H4 (cell line): ENCODE measurements at regions not wholly inside any gene's neighbourhood (a gene's known extent, or its start where the extent isn't known, plus 50 kb on each side); places are given as distances from the start of the nearest gene placed in this dataset.
A peak's percentile ranks its signal among the peaks of the same experiment; 100 is the strongest.
"Not testable (repeated sequence)": the region's sequence is repeated elsewhere in the genome, so short reads cannot be mapped to it uniquely, and the experiment has no call there.

ENCODE experiments used
- DNase-seq: peaks from one replicate; pipeline ENCODE4 v3.0.0-alpha.2; 2015; ENCODE audit warnings: low spot score

DNA sequence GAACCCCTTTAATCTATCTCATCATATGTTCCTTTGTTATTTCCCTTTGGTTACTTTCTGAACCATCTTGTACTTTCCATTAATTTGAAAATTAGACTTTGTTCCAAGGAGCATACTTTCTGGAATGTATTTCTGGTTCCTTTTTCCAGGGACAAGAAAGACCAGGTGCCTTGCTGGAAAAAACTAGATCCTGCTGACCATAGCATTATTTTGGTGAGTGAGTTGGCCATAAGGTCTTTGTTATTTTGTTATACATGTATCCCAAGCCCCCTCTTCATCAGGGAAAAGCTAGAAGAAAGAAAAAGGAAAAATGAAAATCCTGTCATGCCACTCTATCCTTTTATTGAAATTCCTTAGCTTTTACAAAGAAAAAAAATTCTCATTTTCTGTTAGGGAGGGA lies 228.1 kb upstream of the TFPI start:
- no peak for DNase-seq

DNA sequence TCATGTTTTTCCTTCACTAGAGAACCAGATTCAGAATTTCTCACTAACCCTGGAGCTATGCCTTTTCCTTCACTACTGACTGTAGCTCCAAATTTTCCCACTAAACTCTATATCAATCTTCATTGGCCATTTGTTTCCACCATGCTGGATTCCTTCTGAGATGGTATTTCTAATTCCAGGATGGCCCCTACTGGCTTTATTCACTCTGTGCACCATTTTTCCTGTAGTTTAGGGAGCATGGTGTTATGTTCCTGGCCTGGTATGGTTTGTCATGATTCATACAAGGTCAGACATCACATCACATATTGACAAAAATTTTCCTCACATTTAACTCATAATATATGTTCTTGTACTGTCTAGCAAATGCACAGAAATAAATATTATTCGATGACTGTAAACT lies 229.2 kb upstream of the TFPI start:
- no peak for DNase-seq

DNA sequence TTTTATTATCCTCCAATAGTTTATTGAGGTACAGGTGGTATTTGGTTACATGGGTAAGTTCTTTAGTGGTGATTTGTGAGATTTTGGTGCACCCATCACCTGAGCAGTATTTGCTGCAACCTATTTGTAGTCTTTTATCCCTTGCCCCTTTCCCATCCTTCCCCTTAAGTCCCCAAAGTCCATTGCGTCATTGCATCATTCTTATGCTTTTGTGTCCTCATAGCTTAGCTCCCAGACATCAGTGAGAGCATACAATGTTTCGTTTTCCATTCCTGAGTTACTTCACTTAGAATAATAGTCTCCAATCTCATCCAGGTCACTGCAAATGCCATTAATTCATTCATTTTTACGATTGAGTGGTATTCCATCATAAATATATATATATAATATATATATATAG lies 229.9 kb upstream of the TFPI start:
- DNase-seq, result not testable (repeated sequence)

DNA sequence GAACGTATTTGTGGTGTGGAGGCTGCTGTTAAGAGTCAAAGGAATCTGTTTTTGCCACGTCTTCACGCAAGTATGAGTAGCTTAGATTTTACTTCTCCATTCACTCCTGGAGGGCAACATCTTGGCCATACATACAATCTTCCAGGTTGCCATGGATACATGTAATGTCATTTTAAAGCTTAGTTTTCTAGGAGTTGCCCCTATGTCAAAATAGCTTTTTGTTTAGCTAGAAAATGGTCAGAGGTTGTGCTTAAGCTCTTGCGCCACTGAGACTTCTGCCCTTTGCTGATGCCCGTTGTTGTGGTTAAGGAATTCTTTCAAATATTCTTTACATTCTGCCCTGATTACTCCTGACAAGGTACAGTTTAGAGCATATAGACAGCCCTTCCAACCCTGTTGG lies 245.4 kb upstream of the TFPI start:
- no peak for DNase-seq

DNA sequence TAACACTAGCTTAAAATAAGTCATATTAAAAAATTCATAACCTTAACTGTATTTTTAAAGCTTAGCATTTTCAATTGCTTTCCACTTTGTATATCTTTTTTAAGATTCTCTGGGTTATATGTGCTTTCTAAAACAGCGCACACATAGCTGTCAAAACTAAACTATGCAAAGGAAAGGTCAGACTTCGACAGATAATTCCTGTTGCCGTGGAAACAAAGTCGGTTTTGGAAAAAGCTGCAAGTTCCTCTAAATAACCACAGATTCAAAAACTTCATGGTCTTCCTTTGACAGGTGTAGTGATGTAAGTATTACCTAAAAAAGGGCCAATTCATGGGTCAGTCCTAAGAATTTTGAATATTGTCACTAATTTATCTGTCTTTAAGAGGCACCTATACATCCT lies 249.6 kb upstream of the TFPI start:
- DNase-seq, result no peak

DNA sequence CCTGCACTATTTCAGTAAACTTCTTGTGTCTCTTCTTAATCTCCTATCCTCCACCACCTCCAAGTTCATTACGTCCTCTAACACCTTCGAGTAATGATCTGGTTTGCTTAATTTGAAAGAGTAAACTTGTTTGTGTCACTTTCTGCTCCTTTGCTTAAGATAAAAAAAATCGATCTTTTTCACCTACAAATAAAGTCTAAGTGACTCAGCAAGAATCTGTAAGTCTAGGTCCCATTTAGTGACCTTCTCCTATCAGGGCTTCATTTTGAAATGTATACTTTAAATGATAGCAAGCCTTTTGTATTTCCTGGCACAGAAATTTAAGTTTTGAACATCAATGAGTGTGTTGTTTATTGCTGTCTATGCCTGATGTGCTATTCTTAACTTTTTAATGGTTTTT lies 260.9 kb upstream of the TFPI start:
- DNase-seq, result no peak

DNA sequence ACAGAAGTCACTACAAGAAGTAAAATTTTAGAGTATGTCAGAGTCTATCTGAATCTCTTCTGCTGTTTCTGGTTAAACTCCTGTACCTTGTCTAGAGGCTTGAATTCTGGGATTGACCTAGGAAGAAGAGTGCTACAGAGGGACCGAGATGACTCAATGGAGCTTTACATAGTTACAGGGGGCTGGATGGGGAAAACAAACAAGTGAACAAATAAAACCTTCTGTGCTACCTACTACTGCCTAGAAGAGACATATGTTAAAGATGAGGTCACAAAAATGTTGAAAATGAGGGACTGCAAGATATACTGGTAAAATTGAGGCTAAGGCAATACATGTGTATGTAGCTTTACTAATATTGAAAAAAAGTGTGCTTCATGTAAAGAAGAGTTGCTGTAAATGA lies 265.4 kb upstream of the TFPI start:
- DNase-seq, result no peak

DNA sequence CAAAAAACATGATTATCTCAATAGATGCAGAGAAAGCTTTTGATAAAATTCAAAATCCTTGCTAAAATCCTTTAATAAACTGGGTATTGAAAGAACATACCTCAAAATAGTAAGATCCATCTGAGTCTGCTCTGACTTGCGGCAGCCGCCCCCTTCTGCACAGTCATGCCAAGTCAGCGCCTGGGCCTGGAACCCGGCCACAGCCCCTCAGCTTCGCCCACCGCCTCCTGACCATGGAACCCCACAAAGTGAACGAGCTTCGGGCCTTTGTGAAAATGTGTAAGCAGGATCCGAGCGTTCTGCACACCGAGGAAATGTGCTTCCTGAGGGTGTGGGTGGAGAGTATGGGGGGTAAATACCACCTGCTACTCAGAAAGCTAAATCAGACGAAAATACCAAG lies 270.9 kb upstream of the TFPI start:
- no peak for DNase-seq

DNA sequence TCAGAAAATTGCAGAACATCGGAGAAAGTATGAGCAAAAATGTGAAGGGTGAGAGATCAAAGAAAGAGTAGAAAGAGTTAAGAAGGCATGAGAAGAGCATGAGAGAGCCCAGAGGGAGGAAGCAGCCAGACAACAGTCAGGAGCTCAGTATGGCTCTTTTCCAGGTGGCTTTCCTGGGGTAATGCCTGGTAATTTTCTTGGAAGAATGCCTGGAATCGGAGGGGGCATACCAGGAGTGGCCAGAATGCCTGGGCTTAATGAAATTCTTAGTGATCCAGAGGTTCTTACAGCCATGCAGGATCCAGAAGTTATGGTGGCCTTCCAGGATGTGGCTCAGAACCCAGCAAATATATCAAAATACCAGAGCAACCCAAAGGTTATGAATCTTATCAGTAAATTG lies 271.8 kb upstream of the TFPI start:
- peak; percentile 57 for DNase-seq

DNA sequence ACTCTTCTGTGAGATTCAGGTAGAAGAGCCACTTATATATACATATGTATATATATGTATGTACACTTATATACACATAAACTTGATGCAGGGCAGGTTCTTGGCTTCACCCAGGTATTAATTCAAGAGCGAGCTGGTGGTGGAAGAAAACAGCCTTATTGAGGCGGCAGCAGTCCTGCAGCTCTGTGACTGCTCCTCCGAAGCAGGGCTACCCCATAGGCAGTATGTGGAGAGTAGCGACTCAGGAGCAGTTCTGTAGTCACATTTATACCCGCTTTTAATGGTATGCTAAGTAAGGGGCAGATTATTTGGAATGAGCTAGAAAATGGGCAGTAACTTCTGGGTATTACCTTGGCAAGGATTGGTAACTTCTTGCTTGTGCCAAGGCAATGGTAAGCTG lies 280.6 kb upstream of the TFPI start:
- no peak for DNase-seq

DNA sequence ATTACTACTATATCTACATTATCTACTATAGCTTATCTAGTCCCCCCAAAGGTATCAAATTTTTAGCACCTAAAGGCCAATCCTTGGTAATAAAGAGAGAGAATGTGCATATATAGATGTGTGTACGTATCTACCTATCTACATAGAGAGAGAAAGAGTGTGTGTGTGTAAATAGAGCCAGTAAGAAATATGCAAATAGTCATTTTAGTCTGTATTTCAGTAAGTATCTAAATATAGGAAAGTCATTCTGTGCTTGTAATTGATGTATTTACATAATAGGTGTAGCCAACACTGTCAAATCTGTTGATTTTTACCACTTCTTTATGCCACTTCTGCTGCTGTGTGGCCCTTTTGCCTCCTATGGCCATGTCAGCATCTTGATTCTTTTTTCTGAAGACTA lies 284.5 kb upstream of the TFPI start:
- DNase-seq, result no peak

DNA sequence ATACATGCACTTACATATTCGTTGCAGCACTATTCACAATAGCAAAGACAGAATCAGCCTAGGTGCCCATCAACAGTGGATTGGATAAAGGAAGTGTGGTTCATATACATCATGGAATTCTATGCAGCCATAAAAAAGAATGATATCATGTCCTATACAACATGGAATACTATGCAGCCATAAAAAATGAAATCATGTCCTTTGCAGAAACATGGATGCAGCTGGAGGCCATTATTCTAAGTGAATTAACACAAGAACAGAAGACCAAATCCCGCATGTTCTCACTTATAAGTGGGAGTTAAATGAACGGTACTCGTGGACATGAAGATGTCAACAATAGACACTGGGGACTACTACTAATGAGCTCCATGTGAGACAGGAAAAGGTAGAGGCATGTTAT lies 288.1 kb upstream of the TFPI start:
- DNase-seq, result no peak

DNA sequence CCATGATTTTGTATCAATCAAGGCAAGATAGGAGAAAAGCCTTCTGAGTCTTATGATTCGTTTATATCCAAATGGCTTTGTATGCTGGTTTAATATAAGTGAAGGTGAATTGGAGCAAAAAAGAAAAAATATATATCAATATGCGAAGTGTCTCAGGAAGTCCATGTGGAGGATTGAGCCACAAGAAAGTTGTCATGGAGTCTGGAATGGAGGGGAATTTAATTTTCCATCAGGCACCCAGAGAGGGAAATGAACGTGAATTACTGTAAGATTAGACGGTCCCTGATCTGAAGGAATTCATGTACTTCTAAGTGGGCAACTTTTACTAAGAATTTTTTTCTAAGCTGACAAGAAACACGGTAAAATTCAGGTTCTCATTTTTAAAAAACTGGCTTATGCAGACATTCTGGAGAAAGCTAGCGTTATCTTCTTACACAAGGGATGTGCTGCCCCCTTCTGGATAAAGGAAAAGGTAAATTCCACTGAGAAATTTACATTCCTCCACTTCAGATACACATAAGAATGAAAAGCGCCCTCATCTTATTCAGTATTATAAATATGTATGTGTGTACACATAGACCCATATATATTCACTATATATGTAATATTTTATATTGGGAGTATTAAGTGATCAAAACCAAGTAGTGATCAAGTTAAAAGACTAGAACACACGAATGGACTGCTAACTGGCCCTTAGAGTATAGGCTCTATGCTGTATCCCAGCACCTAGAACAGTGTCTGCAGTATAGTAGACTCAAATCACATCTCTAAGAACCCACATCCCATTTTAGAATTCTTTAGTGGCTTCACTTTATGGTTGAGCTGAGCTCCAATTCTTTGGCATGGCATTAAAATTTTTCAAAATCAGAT lies 289.0 kb upstream of the TFPI start:
- DNase-seq, result peak; percentile 63

DNA sequence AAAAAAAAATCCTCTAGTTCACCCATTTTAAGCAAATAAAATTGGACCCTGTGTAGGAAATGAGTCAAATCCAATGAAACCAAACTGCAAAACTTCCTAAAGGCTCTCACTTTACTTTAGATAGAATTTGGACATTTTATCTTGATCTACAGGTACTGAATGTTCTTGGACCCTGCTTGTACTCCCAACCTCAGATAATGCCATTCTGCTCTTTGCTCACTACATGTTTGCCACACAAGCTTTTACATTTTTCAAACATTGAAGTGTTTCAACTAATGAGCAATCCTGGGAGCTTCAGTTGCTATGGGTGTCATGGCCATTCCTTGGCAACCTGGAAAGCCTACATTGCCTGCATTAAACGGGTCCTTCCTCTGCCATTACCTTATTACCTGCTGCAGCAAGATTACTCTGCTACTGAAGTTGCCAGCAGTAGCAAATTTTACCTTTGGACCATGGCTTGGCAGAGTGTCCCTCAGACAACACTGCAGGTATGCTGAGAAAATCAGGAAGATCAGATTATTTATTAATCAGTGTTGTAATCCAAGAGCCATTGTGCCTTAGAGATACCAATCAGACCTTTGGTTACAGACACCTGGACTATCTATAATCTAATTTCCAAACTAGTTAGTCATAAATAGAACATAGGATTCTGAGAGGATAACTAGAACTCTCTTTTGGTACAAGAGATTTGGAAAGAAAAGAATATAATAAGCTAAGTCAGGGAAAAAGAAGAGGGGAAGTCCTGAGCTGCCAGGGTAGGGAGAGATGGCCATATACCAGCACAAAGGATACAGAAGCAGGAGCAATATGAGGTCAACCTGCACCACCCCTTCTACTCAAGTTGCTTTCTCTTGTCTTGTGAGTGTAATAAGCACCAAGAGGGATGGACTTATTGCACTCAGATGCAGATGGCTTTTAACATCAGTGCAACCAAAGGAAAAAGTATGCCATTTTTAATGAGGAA lies 293.3 kb upstream of the TFPI start:
- no peak for DNase-seq

DNA sequence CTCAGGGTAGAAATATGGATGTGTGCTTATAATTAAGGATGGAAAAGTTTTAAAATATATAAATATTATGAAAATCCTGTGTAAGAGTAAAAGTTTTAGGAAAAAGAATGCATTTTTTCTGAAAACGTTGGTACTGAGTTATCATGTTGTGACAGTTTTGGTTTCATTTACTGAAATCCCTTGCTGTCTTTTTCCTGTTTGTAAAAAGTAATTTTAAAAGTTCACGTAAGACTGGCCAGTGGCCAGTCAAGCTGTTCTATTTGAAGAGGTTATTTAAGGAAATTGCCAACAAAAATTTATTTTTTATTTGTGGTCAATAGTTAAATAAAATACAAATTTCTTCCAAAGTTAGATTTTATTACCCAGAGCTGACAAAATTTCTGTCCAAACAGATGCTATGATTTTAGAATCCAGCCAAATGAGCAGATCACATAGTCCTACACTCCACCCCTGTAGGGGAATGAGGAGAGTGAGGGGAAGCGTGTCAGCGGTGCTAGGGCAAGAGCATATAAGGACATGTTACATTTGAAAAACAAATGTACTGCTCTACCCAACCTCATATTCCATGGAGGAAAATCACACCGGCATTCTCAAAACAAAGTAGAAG lies 297.8 kb upstream of the TFPI start:
- DNase-seq, result no peak

DNA sequence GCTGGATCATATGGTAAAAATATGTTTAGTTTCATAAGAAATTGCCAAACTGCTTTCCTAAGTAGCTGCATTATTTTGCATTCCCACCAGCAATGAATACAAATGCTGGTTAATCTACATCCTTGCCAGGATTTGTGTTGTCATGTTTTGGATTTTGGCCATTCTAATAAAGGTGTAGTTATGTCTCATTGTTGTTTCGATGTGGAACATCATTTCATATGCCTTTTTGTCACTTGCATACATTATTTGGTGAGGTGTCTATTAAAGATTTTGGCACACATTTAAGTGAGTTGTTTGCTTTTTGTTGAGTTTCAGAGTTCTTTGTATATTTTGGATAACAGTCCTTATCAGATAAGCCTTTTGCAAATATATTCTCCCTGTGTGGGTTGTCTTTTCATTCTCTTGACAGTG lies 299.2 kb upstream of the TFPI start:
- DNase-seq, result no peak

DNA sequence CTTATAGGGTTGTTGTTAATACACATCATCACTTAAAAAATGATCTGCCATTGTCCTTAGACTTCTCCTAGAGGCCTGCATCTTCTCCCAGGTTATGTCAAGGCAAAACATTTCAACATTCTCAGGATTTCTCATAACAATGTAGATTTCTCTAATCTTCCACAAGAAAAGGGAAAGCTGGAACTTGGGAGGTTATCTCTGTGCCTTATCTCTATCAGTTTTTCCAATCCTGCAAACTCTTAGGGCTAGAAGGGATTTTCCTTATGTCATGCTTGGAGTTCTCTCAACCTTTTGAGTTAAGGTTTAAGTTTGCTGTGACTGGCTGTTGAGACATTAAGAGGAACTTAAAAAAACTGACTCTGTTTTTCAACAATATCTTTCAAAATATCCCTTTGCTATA lies 300.6 kb upstream of the TFPI start:
- no peak for DNase-seq

DNA sequence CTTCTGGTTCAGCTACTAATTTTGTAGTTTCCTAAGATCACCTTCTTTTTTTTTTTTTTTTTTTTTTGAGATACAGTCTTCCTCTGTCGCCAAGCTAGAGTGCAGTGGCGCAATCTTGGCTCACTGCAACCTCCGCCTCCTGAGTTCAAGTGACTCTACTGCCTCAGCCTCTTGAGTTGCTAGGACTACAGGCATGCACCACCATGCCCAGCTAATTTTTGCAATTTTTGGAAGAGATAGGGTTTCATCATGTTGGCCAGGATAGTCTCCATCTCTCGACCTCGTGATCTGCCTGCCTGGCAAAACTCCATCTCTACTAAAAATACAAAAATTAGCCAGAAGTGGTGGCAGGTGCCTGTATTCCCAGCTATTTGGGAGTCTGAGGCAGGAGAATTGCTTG lies 301.5 kb upstream of the TFPI start:
- no peak for DNase-seq

DNA sequence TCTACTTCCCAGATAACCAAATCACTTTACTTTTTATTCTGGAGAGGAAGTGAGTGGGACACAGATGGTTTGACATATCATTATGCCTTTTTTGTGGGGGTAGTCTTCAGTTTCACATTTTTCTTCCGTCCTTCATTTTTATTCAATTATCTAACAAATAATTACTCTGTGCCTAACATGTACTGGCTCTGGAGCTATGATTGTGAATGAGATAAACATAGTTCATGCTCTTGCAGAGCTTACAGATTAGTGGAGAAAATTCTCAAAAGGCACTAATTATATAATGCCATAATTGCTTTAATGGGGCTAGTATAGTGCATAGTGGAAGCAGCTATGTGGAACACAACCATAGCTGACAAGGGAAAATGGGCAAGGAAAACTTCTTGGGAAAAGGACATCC lies 303.6 kb upstream of the TFPI start:
- DNase-seq, result no peak

DNA sequence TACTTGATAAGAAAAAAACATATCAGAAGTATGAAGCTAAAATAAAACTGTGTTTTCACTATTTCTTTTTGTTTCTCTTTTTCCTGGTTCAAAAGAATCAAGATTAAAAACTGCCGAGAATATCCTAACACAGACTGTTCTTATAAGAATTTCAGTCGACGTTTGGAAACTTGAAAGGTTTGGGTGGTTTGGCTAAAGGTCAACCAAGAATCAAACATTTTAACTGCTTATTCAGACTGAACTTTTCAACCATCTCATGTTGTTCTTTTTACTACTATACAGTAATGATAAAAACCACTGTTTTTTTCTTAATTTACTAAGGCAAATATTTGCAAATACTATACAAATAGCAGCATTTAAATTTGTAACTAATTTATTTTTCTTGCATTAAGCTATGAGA lies 308.5 kb upstream of the TFPI start:
- no peak for DNase-seq

DNA sequence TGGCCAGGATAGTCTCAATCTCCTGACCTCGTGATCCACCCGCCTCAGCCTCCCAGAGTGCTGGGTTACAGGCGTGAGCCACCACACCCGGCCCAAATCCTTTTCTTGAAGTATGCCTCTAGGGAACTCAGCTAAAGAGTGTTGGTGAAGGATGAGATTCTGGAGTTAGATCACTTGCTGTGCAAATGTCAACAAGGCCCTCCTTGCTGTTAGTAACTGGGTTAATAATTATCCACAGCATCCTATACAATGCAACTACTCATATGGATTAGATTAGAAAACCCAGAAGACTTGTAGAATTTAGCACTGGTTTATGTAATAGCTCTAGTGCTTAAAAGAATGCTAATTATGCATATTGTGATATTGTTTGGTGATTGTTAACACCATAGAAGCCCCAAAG lies 310.8 kb upstream of the TFPI start:
- DNase-seq, result no peak

DNA sequence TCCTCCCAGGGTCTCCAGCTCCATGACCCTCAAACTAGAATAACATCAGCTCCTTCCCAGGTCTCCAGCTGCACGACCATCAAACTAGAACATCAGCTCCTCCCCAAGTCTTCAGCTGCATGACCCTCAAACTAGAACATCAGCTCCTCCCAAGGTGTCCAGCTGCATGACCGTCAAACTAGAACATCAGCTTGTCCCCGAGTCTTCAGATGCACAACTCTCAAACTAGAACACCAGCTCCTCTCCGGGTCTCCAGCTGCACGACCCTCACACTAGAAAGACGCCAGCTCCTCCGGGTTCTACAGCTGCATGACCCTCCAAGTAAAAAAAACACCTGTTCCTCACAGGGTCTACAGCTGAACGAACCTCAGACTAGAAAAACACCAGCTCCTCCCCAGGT lies 312.9 kb upstream of the TFPI start:
- DNase-seq, result no peak

DNA sequence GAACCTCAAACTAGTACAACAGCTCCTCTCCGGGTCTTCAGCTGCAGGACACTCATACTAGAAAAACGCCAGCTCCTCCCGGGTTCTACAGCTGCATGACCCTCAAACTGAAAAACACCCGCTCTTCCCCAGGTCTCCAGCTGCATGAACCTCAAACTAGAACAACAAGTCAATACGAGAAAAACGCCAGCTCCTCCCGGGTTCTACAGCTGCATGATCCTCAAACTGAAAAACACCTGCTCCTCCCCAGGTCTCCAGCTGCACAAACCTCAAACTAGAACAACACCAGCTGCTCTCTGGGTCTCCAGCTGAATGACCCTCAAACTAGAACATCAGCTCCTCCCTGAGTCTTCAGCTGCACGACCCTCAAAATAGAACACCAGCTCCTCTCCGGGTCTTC lies 315.0 kb upstream of the TFPI start:
- DNase-seq, result no peak
